ENCODE measurements at regions not wholly inside any gene's neighbourhood (a gene's known extent, or its start where the extent isn't known, plus 50 kb on each side); places are given as distances from the start of the nearest gene placed in this dataset.

DNA sequence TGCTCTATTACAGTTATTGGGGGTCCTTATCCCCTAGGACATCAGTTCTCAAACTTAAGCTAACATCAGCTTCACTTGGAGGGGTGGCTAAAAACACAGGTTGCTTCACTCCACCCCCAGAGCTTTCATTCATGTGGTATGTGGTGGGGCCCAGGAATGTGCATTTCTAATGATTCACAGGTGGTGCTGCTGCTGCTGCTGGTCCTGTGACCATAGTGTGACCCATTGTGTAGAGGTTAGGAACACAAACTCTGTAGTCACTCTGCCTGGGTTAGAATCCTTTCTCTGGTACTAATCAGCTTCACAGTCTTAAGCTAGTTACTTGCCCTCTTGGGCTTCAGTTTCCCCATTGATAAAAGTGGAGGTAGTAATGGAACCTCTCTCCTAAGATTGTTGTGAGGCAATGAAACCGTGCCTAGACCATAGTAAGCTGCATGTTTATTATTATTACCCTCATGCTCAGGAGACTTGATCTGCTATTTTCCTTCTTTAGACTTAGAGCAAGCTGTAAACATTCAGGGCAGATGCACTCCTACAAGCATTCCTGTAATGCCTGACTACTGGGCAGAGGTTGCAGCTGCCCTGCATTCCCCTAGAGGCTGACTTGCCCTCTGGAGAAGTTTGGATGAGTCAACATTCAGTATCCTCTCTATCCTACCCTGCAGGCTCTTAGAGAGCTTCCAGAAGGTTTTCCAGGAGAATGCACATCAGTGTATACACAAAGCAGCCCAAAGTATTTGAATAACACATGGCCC, 94.1 kb upstream of the ACSL4 start:
- DNase-seq: no peak
- TF ChIP-seq CTCF (IDR thresholded peaks at IDR 0.05) (no peak), POLR2A (IDR thresholded peaks at IDR 0.05) (no peak)
- Histone ChIP-seq H3K36me3 (no peaks in the 10 kb centered on the region), H3K27me3 (no peaks in the 10 kb centered on the region), H3K27ac (no peak overlapping the region), H3K4me1 (no peaks in the 10 kb centered on the region), H3K4me3 (no peak overlapping the region), H3K9me3 (no peaks in the 10 kb centered on the region)

DNA sequence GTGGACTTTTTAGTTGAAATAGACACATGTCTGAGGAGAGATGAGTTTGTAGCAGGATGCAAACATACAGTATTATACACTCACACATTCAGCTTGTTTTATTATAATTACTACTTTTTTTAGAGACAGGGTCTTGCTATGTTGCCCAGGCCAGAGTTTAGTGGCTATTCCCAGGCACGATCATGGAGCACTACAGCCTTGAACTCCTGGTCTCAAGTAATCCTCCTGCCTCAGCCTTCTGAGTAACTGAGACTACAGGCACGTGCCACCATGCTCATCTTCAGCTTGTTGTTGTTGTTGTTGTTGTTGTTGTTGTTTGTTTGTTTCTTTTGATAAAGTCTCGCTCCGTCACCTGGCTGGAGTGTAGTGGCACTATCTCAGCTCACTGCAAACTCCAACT, 94.7 kb upstream of the ACSL4 start:
- no peak overlapping the region for H3K4me3 ChIP-seq
- no peaks in the 10 kb centered on the region for H3K36me3 ChIP-seq
- no peak overlapping the region for H3K27ac ChIP-seq
- H3K9me3 ChIP-seq: no peaks in the 10 kb centered on the region
- no peak for TF ChIP-seq CTCF (IDR thresholded peaks at IDR 0.05)
- no peak for DNase-seq
- H3K27me3 ChIP-seq: no peaks in the 10 kb centered on the region
- no peaks in the 10 kb centered on the region for H3K4me1 ChIP-seq

- Histone ChIP-seq H3K4me3 (no peak overlapping the region), H3K9me3 (no peaks in the 10 kb centered on the region), H3K27me3 (no peaks in the 10 kb centered on the region), H3K4me1 (no peaks in the 10 kb centered on the region), H3K27ac (no peak overlapping the region), H3K36me3 (no peaks in the 10 kb centered on the region)
- DNase-seq: no peak
- TF ChIP-seq CTCF (IDR thresholded peaks at IDR 0.05) (no peak), POLR2A (IDR thresholded peaks at IDR 0.05) (no peak)
Observed at GRCh38 chrX:109830157-109830703, 97.2 kb upstream of the ACSL4 start.

DNA sequence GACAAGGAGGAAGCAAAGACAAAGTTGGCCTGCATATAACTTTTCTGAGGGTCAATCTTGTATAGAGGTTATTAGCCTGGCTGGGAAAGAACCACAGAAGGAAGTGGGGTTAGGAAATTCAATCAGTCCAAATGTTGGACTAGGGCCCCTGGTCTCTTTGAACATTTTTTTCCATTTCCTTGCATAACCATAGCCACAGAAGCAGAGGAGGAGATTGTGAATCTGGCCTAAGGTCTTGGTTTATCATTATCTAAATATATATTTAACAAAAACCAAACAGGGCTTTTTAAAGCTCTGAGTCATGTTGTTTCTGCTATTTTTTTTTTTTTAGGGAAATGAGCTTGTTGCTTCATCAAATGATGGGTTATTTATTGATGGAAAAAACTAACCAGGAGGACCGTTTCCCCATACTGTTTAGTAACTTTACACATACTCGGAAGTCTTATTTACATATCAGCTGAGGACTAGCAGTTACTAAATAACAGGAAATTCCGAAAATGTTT, 97.7 kb upstream of the ACSL4 start:
- Histone ChIP-seq H3K27ac (no peak overlapping the region), H3K27me3 (no peaks in the 10 kb centered on the region), H3K4me1 (no peaks in the 10 kb centered on the region), H3K36me3 (no peaks in the 10 kb centered on the region), H3K9me3 (no peaks in the 10 kb centered on the region), H3K4me3 (no peak overlapping the region)
- TF ChIP-seq CTCF (IDR thresholded peaks at IDR 0.05): no peak
- no peak for TF ChIP-seq POLR2A (IDR thresholded peaks at IDR 0.05)
- no peak for DNase-seq

DNA sequence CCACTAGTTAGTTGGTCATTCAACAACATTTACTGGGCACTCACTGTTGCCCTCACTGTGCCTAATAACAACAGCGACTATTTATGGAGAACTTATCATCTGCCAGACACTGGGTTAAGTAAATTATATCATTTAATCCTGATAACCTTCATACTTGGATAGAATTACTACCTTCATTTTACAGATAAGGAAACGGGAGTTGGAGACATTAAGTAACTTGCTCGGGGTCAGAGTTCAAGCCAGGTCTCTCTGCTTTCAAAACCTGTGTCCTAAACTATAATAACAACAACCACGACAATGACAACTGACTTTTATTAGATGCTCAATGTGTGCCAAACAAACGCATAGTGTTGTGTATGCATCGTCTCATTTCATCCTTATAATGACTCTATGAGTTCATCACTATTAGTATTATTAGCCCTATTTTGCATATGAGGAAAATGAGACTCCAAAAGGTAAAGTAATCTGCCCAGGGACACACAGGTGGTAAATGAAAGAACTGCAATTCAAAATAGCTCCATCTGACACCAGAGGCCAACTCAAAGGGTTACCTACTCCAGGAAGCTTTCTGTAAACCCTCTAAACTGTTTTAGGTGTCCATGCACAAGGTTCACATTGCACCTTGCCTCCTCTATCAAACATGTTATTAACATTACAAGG, 98.4 kb upstream of the ACSL4 start:
- H3K36me3 ChIP-seq: no peaks in the 10 kb centered on the region
- TF ChIP-seq CTCF (IDR thresholded peaks at IDR 0.05) (no peak), POLR2A (IDR thresholded peaks at IDR 0.05) (no peak)
- DNase-seq: no peak
- no peaks in the 10 kb centered on the region for H3K4me1 ChIP-seq
- H3K27ac ChIP-seq: no peak overlapping the region
- no peaks in the 10 kb centered on the region for H3K9me3 ChIP-seq
- no peak overlapping the region for H3K4me3 ChIP-seq
- no peaks in the 10 kb centered on the region for H3K27me3 ChIP-seq
